NCI-H774 (cell line): ENCODE measurements at regions not wholly inside any gene's neighbourhood (a gene's known extent, or its start where the extent isn't known, plus 50 kb on each side); places are given as distances from the start of the nearest gene placed in this dataset.
A peak's percentile ranks its signal among the peaks of the same experiment; 100 is the strongest.

ENCODE experiments used
- DNase-seq: peaks from one replicate; lab custom pipeline; 2025; lab: John Stamatoyannopoulos, UW

GRCh38 chr20:11581271-11581670 lies 336.4 kb upstream of the BTBD3 start:
- DNase-seq: no peak

- no peak for DNase-seq
Observed at GRCh38 chr20:11582060-11582459, 335.6 kb upstream of the BTBD3 start.

GRCh38 chr20:11585752-11586352 lies 331.8 kb upstream of the BTBD3 start:
- peak; percentile 11 for DNase-seq

GRCh38 chr20:11588875-11589274 lies 328.8 kb upstream of the BTBD3 start:
- no peak for DNase-seq

GRCh38 chr20:11591965-11592364 lies 325.7 kb upstream of the BTBD3 start:
- DNase-seq: no peak

GRCh38 chr20:11604339-11604738 lies 313.4 kb upstream of the BTBD3 start:
- no peak for DNase-seq

GRCh38 chr20:11607047-11607446 lies 310.6 kb upstream of the BTBD3 start:
- DNase-seq: no peak

- no peak for DNase-seq
Observed at GRCh38 chr20:11608736-11609135, 309.0 kb upstream of the BTBD3 start.

GRCh38 chr20:11624704-11625103 lies 293.0 kb upstream of the BTBD3 start:
- no peak for DNase-seq

- peak; percentile 35 for DNase-seq
Observed at GRCh38 chr20:11626551-11626950, 291.1 kb upstream of the BTBD3 start.

- no peak for DNase-seq
Observed at GRCh38 chr20:11642866-11643265, 274.8 kb upstream of the BTBD3 start.

GRCh38 chr20:11646359-11646758 lies 271.3 kb upstream of the BTBD3 start:
- no peak for DNase-seq

GRCh38 chr20:11650566-11650965 lies 267.1 kb upstream of the BTBD3 start:
- no peak for DNase-seq

- DNase-seq: no peak
Observed at GRCh38 chr20:11651138-11651537, 266.6 kb upstream of the BTBD3 start.

- DNase-seq: no peak
Observed at GRCh38 chr20:11651647-11652046, 266.0 kb upstream of the BTBD3 start.

- DNase-seq: no peak
Observed at GRCh38 chr20:11652128-11652527, 265.6 kb upstream of the BTBD3 start.

- DNase-seq: no peak
Observed at GRCh38 chr20:11654766-11655165, 262.9 kb upstream of the BTBD3 start.

- DNase-seq: no peak
Observed at GRCh38 chr20:11660673-11661072, 257.0 kb upstream of the BTBD3 start.

- DNase-seq: no peak
Observed at GRCh38 chr20:11671015-11671511, 246.6 kb upstream of the BTBD3 start.

- DNase-seq: no peak
Observed at GRCh38 chr20:11672959-11673358, 244.7 kb upstream of the BTBD3 start.

GRCh38 chr20:11675920-11676629 lies 241.6 kb upstream of the BTBD3 start:
- no peak for DNase-seq

GRCh38 chr20:11676630-11677287 lies 240.9 kb upstream of the BTBD3 start:
- peak; percentile 31 for DNase-seq

GRCh38 chr20:11677428-11677827 lies 240.3 kb upstream of the BTBD3 start:
- DNase-seq: no peak
